Erythroblast (primary cell): ENCODE measurements at regions not wholly inside any gene's neighbourhood (a gene's known extent, or its start where the extent isn't known, plus 50 kb on each side); places are given as distances from the start of the nearest gene placed in this dataset.

ENCODE experiments used
- DNase-seq, 2 experiments: peaks; one replicate each; lab custom pipeline; 2025; lab: John Stamatoyannopoulos, UW
- GATA1 ChIP-seq: IDR thresholded peaks from 2 replicates; pipeline ENCODE4 v1.6.1; 2011; ENCODE audit warnings: low read depth, mild to moderate bottlenecking, control low read depth, low read length, moderate library complexity
- POLR2A ChIP-seq: IDR thresholded peaks from 2 replicates; pipeline ENCODE4 v1.6.1; 2011; ENCODE audit warnings: mild to moderate bottlenecking, low read length

- TF ChIP-seq POLR2A: no peak
- TF ChIP-seq GATA1: no peak
- no peak for DNase-seq
Observed at GRCh38 chr16:6512512-6512911, 820.1 kb upstream of the RBFOX1 start.

GRCh38 chr16:6510261-6510660 is 822.4 kb upstream of the RBFOX1 start:
- no peak for DNase-seq
- TF ChIP-seq POLR2A (no peak), GATA1 (no peak)

GRCh38 chr16:6499413-6499812 is 833.2 kb upstream of the RBFOX1 start:
- no peak for TF ChIP-seq POLR2A
- TF ChIP-seq GATA1: no peak
- no peak for DNase-seq

- DNase-seq: no peak
- TF ChIP-seq POLR2A: no peak
- no peak for TF ChIP-seq GATA1
Observed at GRCh38 chr16:6498858-6499257, 833.8 kb upstream of the RBFOX1 start.

GRCh38 chr16:6496996-6497395 is 835.6 kb upstream of the RBFOX1 start:
- TF ChIP-seq GATA1 (no peak), POLR2A (no peak)
- DNase-seq: no peak

- TF ChIP-seq POLR2A (no peak), GATA1 (no peak)
- no peak for DNase-seq
Observed at GRCh38 chr16:6495486-6496210, 837.0 kb upstream of the RBFOX1 start.

- TF ChIP-seq GATA1 (no peak), POLR2A (no peak)
- DNase-seq: no peak
Observed at GRCh38 chr16:6494716-6495115, 837.9 kb upstream of the RBFOX1 start.

GRCh38 chr16:6493555-6493954 is 839.1 kb upstream of the RBFOX1 start:
- TF ChIP-seq GATA1 (no peak), POLR2A (no peak)

GRCh38 chr16:6492742-6493141 is 839.9 kb upstream of the RBFOX1 start:
- no peak for DNase-seq
- TF ChIP-seq POLR2A: no peak
- no peak for TF ChIP-seq GATA1

More at GRCh38 chr16:6493555-6493954, 839.1 kb upstream of the RBFOX1 start:
- no peak for DNase-seq

- TF ChIP-seq GATA1: no peak
- TF ChIP-seq POLR2A: no peak
- DNase-seq: no peak
Observed at GRCh38 chr16:6484935-6485334, 847.7 kb upstream of the RBFOX1 start.

- no peak for DNase-seq
- TF ChIP-seq POLR2A: no peak
- no peak for TF ChIP-seq GATA1
Observed at GRCh38 chr16:6484081-6484480, 848.6 kb upstream of the RBFOX1 start.

GRCh38 chr16:6483469-6484033 is 849.1 kb upstream of the RBFOX1 start:
- no peak for DNase-seq
- TF ChIP-seq POLR2A (no peak), GATA1 (no peak)

GRCh38 chr16:6482696-6483468 is 849.8 kb upstream of the RBFOX1 start:
- no peak for TF ChIP-seq GATA1
- TF ChIP-seq POLR2A: no peak
- no peak for DNase-seq

- no peak for DNase-seq
- TF ChIP-seq POLR2A (no peak), GATA1 (no peak)
Observed at GRCh38 chr16:6481894-6482293, 850.8 kb upstream of the RBFOX1 start.

- no peak for DNase-seq
- TF ChIP-seq GATA1: no peak
- TF ChIP-seq POLR2A: no peak
Observed at GRCh38 chr16:6453742-6454141, 878.9 kb upstream of the RBFOX1 start.
